MCF 10A (cell line): ENCODE measurements at regions not wholly inside any gene's neighbourhood (a gene's known extent, or its start where the extent isn't known, plus 50 kb on each side); places are given as distances from the start of the nearest gene placed in this dataset.

ENCODE experiments used
- BruUV-seq: library from RNA; stranded (reverse); fragments of 400-500 nt; replicated peaks from 2 replicates; lab custom pipeline; 2021; lab: Mats Ljungman, UMichigan
- CTCF ChIA-PET: fragments of 300-600 bp; sonication (Branson Sonifier 250); formaldehyde crosslinking; extraction: SDS; loops from one replicate; lab custom pipeline; 2021; ENCODE audit warnings: antibody characterized with exemption, inconsistent platforms; lab: Yijun Ruan, JAX
- POLR2A ChIA-PET: fragments of 300-600, 350-650 bp; sonication (Branson Sonifier 250); formaldehyde crosslinking; extraction: SDS; loops from one replicate; lab custom pipeline; 2020; ENCODE audit warnings: antibody characterized with exemption, inconsistent platforms; lab: Yijun Ruan, JAX
- DNase-seq: peaks from one replicate; pipeline ENCODE4 v3.0.0-alpha.2; 2018; ENCODE audit not compliant: unreplicated experiment
- H3K27ac Mint-ChIP-seq: one replicate; pipeline ENCODE4 v1.8.0; 2022; ENCODE audit warnings: mild to moderate bottlenecking, low read depth, mixed read lengths; ENCODE audit not compliant: unreplicated experiment
- H3K27me3 Mint-ChIP-seq: one replicate; pipeline ENCODE4 v1.8.0; 2022; ENCODE audit warnings: mixed read lengths; ENCODE audit not compliant: insufficient read depth, unreplicated experiment
- H3K36me3 Mint-ChIP-seq: one replicate; pipeline ENCODE4 v1.8.0; 2022; ENCODE audit warnings: mild to moderate bottlenecking, moderate library complexity, mixed read lengths; ENCODE audit not compliant: insufficient read depth, unreplicated experiment
- H3K4me1 Mint-ChIP-seq: one replicate; pipeline ENCODE4 v1.8.0; 2022; ENCODE audit warnings: mixed read lengths; ENCODE audit not compliant: insufficient read depth, unreplicated experiment
- H3K4me3 Mint-ChIP-seq: one replicate; pipeline ENCODE4 v1.8.0; 2022; ENCODE audit warnings: mild to moderate bottlenecking, moderate library complexity, mixed read lengths; ENCODE audit not compliant: unreplicated experiment
- H3K9me3 Mint-ChIP-seq: one replicate; pipeline ENCODE4 v1.8.0; 2022; ENCODE audit warnings: mixed read lengths; ENCODE audit not compliant: unreplicated experiment
- CTCF ChIP-seq: fragments of 200-600 bp; IDR thresholded peaks from one replicate; pipeline ENCODE4 v1.8.0; 2022; ENCODE audit warnings: antibody characterized with exemption, mild to moderate bottlenecking; ENCODE audit not compliant: unreplicated experiment
- intact Hi-C: fragments of 100-400 bp; cut with micrococcal nuclease; formaldehyde crosslinking; loops from 2 replicates; pipeline ENCODE4 v1.14.1; 2022

- peaks cover 5% of the 10 kb centered on the region for H3K9me3 Mint-ChIP-seq
- BruUV-seq: no TSS peak
- TF ChIP-seq CTCF: no peak
- DNase-seq: no peak
- no peak overlapping the region for H3K4me3 Mint-ChIP-seq
- CTCF ChIA-PET: no interaction called here
- POLR2A ChIA-PET: interaction anchor here (1.4 kb wide), 1 partner anchor 10 kb away, joined by 3 read pairs; no protein-coding TSS in a partner anchor
- no peaks in the 10 kb centered on the region for H3K36me3 Mint-ChIP-seq
- intact Hi-C loops: no loop called here
- H3K27ac Mint-ChIP-seq: no peak overlapping the region
- H3K4me1 Mint-ChIP-seq: peaks cover 5% of the 10 kb centered on the region
- no peaks in the 10 kb centered on the region for H3K27me3 Mint-ChIP-seq
Measured at GRCh38 chr2:16322308-16323125, 343.1 kb downstream of the CYRIA start.

GRCh38 chr2:16321872-16322271 is 343.8 kb downstream of the CYRIA start:
- BruUV-seq: no TSS peak
- no peak overlapping the region for H3K27ac Mint-ChIP-seq
- ChIA-PET CTCF (interaction anchor here (1.0 kb wide), 1 partner anchor 40 kb away, joined by 4 read pairs; no protein-coding TSS in a partner anchor), POLR2A (no interaction called here)
- no peaks in the 10 kb centered on the region for H3K27me3 Mint-ChIP-seq
- intact Hi-C loops: no loop called here
- peaks cover 5% of the 10 kb centered on the region for H3K4me1 Mint-ChIP-seq
- H3K36me3 Mint-ChIP-seq: no peaks in the 10 kb centered on the region
- no peak for TF ChIP-seq CTCF
- no peak overlapping the region for H3K4me3 Mint-ChIP-seq
- H3K9me3 Mint-ChIP-seq: peaks cover 5% of the 10 kb centered on the region
- peak; percentile 8 for DNase-seq

GRCh38 chr2:16321256-16321655 is 344.4 kb downstream of the CYRIA start:
- Mint-ChIP-seq H3K9me3 (peaks cover 5% of the 10 kb centered on the region), H3K36me3 (no peaks in the 10 kb centered on the region), H3K27ac (no peak overlapping the region), H3K4me1 (peaks cover 5% of the 10 kb centered on the region), H3K4me3 (no peak overlapping the region), H3K27me3 (no peaks in the 10 kb centered on the region)
- ChIA-PET POLR2A (no interaction called here), CTCF (interaction anchor here (0.6 to 1.0 kb wide), 3 partner anchors 18 to 112 kb away, joined by 3 to 4 read pairs (median 3); no protein-coding TSS in a partner anchor)
- BruUV-seq: no TSS peak
- TF ChIP-seq CTCF: no peak
- DNase-seq: no peak
- intact Hi-C loops: no loop called here

- intact Hi-C loops: no loop called here
- H3K9me3 Mint-ChIP-seq: peaks cover 5% of the 10 kb centered on the region
- H3K27ac Mint-ChIP-seq: no peak overlapping the region
- TF ChIP-seq CTCF: no peak
- H3K4me3 Mint-ChIP-seq: no peak overlapping the region
- BruUV-seq: no TSS peak
- no peak for DNase-seq
- ChIA-PET CTCF (interaction anchor here (0.6 to 1.0 kb wide), 3 partner anchors 17 to 112 kb away, joined by 3 to 4 read pairs (median 3); no protein-coding TSS in a partner anchor), POLR2A (interaction anchor here (0.7 kb wide), 1 partner anchor 12 kb away, joined by 3 read pairs; no protein-coding TSS in a partner anchor)
- peaks cover 5% of the 10 kb centered on the region for H3K4me1 Mint-ChIP-seq
- H3K36me3 Mint-ChIP-seq: no peaks in the 10 kb centered on the region
- H3K27me3 Mint-ChIP-seq: no peaks in the 10 kb centered on the region
Measured at GRCh38 chr2:16320716-16321115, 344.9 kb downstream of the CYRIA start.
